ENCODE measurements at regions not wholly inside any gene's neighbourhood (a gene's known extent, or its start where the extent isn't known, plus 50 kb on each side); places are given as distances from the start of the nearest gene placed in this dataset.

- TF ChIP-seq CTCF (IDR thresholded peaks at IDR 0.05): no peak
- no peak for TF ChIP-seq POLR2A (IDR thresholded peaks at IDR 0.05)
Observed at GRCh38 chr10:30233186-30233959, 115.7 kb downstream of the MTPAP start.

Measured in stomach (tissue), 4 donors.